ENCODE measurements at regions not wholly inside any gene's neighbourhood (a gene's known extent, or its start where the extent isn't known, plus 50 kb on each side); places are given as distances from the start of the nearest gene placed in this dataset.
"Not testable (repeated sequence)": the region's sequence is repeated elsewhere in the genome, so short reads cannot be mapped to it uniquely, and the experiment has no call there.

GRCh38 chr7:4319280-4319679 lies 362.8 kb upstream of the FOXK1 start:
- WGBS = 90% methylated on average over 11 of the region's 11 CpGs
- Histone ChIP-seq H3K4me3 (ENCODE audit: low read length) (no peak overlapping the region), H3K9me3 (ENCODE audit: insufficient read depth, low read depth, low read length) (peaks cover 10% of the 10 kb centered on the region; the same call in 1 of the 2 replicates), H3K27me3 (ENCODE audit: insufficient read depth, low read length) (no peaks in the 10 kb centered on the region), H3K4me1 (ENCODE audit: insufficient read depth, low read length) (no peaks in the 10 kb centered on the region), H3K27ac (ENCODE audit: low read depth, low read length) (no peak overlapping the region), H3K36me3 (ENCODE audit: insufficient read depth, low read length) (no peaks in the 10 kb centered on the region), H3K9ac (ENCODE audit: low read depth, low read length) (no peak overlapping the region)

GRCh38 chr7:4325732-4326131 lies 356.4 kb upstream of the FOXK1 start:
- WGBS = 89% methylated on average over 7 of the region's 8 CpGs
- no peaks in the 10 kb centered on the region for H3K36me3 ChIP-seq (ENCODE audit: insufficient read depth, low read length)
- no peaks in the 10 kb centered on the region for H3K27me3 ChIP-seq (ENCODE audit: insufficient read depth, low read length)
- H3K4me1 ChIP-seq (ENCODE audit: insufficient read depth, low read length) = no peaks in the 10 kb centered on the region
- H3K9me3 ChIP-seq (ENCODE audit: insufficient read depth, low read depth, low read length) = peaks cover 36% of the 10 kb centered on the region
- H3K27ac ChIP-seq (ENCODE audit: low read depth, low read length) = no peak overlapping the region
- H3K4me3 ChIP-seq (ENCODE audit: low read length) = no peak overlapping the region
- H3K9ac ChIP-seq (ENCODE audit: low read depth, low read length) = no peak overlapping the region

DNA sequence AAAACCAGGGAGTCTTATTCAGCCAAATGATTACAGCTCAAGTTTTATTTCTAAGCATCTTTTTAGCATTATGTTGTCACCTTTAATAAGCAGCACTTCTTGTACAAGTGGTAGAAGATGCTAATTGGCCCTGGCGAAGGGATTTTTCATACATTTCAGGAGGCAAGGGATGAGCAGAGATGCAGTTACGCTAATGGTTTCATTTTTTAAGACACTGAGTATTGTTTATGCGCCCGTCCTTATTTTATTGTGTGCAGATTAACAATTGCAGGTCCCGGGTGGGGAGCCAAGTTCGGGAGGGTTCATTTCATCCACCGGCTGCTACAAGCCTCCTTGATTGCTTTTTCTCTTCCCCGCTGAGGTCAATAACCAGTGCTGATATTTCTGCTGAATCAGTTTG lies 350.4 kb upstream of the FOXK1 start:
- no peaks in the 10 kb centered on the region for H3K27me3 ChIP-seq (ENCODE audit: insufficient read depth, low read length)
- H3K9ac ChIP-seq (ENCODE audit: low read depth, low read length) = no peak overlapping the region
- no peak overlapping the region for H3K4me3 ChIP-seq (ENCODE audit: low read length)
- no peaks in the 10 kb centered on the region for H3K4me1 ChIP-seq (ENCODE audit: insufficient read depth, low read length)
- no peak overlapping the region for H3K27ac ChIP-seq (ENCODE audit: low read depth, low read length)
- H3K9me3 ChIP-seq (ENCODE audit: insufficient read depth, low read depth, low read length) = peaks cover 28% of the 10 kb centered on the region
- 94% methylated on average over 8 of the region's 8 CpGs for WGBS
- no peaks in the 10 kb centered on the region for H3K36me3 ChIP-seq (ENCODE audit: insufficient read depth, low read length)

DNA sequence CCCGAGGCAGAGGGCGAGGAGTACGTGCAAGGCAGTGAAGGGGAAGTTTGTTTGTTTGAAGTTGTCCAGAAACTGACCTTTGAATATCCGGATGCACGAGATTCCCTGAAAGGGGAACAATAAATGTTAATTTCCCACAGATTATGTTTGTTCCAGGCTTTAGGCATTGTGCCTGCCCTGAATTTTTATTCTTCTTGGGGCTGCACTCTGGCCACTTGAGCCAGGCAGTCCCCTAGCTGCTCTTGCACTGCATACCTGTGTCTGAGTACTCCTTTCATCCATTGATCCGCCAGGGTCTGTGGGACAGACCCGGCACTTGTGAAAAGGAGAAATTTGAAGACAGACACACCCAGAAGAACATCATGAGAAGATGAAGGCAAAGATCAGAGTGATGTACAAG lies 343.5 kb upstream of the FOXK1 start:
- Histone ChIP-seq H3K9me3 (ENCODE audit: insufficient read depth, low read depth, low read length) (peaks cover 62% of the 10 kb centered on the region), H3K36me3 (ENCODE audit: insufficient read depth, low read length) (no peaks in the 10 kb centered on the region), H3K4me1 (ENCODE audit: insufficient read depth, low read length) (no peaks in the 10 kb centered on the region), H3K27ac (ENCODE audit: low read depth, low read length) (no peak overlapping the region), H3K9ac (ENCODE audit: low read depth, low read length) (no peak overlapping the region), H3K4me3 (ENCODE audit: low read length) (no peak overlapping the region), H3K27me3 (ENCODE audit: insufficient read depth, low read length) (no peaks in the 10 kb centered on the region)
- WGBS = 83% methylated on average over 7 of the region's 7 CpGs

- no peaks in the 10 kb centered on the region for H3K36me3 ChIP-seq (ENCODE audit: insufficient read depth, low read length)
- H3K4me1 ChIP-seq (ENCODE audit: insufficient read depth, low read length) = no peaks in the 10 kb centered on the region
- H3K27me3 ChIP-seq (ENCODE audit: insufficient read depth, low read length) = no peaks in the 10 kb centered on the region
- 85% methylated on average over 24 of the region's 24 CpGs for WGBS
- no peak overlapping the region for H3K27ac ChIP-seq (ENCODE audit: low read depth, low read length)
- H3K4me3 ChIP-seq (ENCODE audit: low read length) = no peak overlapping the region
- H3K9me3 ChIP-seq (ENCODE audit: insufficient read depth, low read depth, low read length) = peaks cover 73% of the 10 kb centered on the region
- no peak overlapping the region for H3K9ac ChIP-seq (ENCODE audit: low read depth, low read length)
Measured at GRCh38 chr7:4343272-4344247, 338.5 kb upstream of the FOXK1 start.

DNA sequence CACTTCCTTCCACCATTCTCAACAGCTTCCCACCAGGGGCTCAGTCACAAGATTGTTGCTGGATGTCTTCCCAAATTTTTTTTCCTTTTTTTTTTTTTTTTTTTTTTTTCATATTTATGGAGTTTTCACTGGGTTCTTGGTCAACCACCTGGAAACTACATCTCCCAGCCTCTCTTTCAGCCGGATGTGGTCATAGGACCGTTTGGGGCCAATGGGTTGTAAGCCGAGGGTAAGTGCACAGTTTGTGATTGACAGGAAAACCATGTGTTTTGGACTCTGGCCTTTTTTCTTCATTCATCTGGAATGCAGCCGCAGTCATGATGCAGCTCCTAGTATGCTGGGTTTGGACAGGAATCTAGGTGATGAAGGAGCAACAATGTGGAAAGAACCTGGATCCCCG lies 337.1 kb upstream of the FOXK1 start:
- H3K9ac ChIP-seq (ENCODE audit: low read depth, low read length) = no peak overlapping the region
- no peaks in the 10 kb centered on the region for H3K36me3 ChIP-seq (ENCODE audit: insufficient read depth, low read length)
- H3K9me3 ChIP-seq (ENCODE audit: insufficient read depth, low read depth, low read length) = peaks cover 68% of the 10 kb centered on the region
- H3K27ac ChIP-seq (ENCODE audit: low read depth, low read length) = no peak overlapping the region
- no peaks in the 10 kb centered on the region for H3K27me3 ChIP-seq (ENCODE audit: insufficient read depth, low read length)
- no peaks in the 10 kb centered on the region for H3K4me1 ChIP-seq (ENCODE audit: insufficient read depth, low read length)
- WGBS = 95% methylated on average over 5 of the region's 5 CpGs
- H3K4me3 ChIP-seq (ENCODE audit: low read length) = no peak overlapping the region

GRCh38 chr7:4352069-4352468 lies 330.0 kb upstream of the FOXK1 start:
- Histone ChIP-seq H3K27ac (ENCODE audit: low read depth, low read length) (no peak overlapping the region), H3K4me1 (ENCODE audit: insufficient read depth, low read length) (no peaks in the 10 kb centered on the region), H3K4me3 (ENCODE audit: low read length) (no peak overlapping the region), H3K9ac (ENCODE audit: low read depth, low read length) (no peak overlapping the region), H3K9me3 (ENCODE audit: insufficient read depth, low read depth, low read length) (peaks cover 71% of the 10 kb centered on the region), H3K27me3 (ENCODE audit: insufficient read depth, low read length) (no peaks in the 10 kb centered on the region), H3K36me3 (ENCODE audit: insufficient read depth, low read length) (no peaks in the 10 kb centered on the region)
- 89% methylated on average over 1 of the region's 1 CpG for WGBS

DNA sequence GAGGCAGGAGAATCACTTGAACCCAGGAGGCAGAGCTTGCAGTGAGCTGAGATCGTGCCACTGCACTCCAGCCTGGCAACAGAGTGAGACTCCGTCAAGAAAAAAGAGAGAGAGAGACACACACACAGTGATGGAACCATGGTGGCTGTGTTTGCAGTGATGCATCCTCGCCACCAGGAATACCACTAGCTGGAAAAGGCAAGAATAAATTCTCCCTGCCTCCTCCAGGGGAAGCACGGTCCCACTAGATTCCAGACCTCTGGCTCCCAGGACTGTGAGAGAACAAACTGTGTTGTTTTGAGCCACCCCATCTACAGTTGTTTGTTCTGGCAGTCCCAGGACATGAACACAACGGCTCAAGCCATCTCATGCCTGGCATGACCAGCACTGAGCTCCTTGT lies 320.3 kb upstream of the FOXK1 start:
- Histone ChIP-seq H3K36me3 (ENCODE audit: insufficient read depth, low read length) (no peaks in the 10 kb centered on the region), H3K27me3 (ENCODE audit: insufficient read depth, low read length) (no peaks in the 10 kb centered on the region), H3K9ac (ENCODE audit: low read depth, low read length) (no peak overlapping the region), H3K9me3 (ENCODE audit: insufficient read depth, low read depth, low read length) (peaks cover 58% of the 10 kb centered on the region), H3K4me3 (ENCODE audit: low read length) (no peak overlapping the region), H3K27ac (ENCODE audit: low read depth, low read length) (no peak overlapping the region), H3K4me1 (ENCODE audit: insufficient read depth, low read length) (no peaks in the 10 kb centered on the region)
- 69% methylated on average over 5 of the region's 5 CpGs for WGBS

DNA sequence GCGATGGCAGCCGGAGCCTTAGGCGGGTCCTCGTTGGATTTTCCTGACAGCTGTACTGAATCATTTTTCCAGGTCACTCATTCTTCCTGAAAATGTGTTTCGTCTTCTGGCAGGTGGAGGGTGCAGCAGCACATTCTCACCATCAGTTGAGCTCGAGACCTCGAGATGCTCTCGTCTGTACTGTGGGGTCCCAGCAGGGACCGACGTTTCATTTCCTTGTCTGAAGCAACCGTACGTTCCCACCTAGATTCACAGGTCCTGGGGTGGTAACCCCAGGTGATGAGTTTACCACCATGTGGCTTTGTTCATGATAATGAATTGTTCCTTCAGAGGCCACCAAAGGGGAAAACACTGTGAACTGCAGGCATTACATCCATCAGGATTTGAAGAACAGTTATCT lies 298.5 kb upstream of the FOXK1 start:
- 90% methylated on average over 12 of the region's 12 CpGs for WGBS
- Histone ChIP-seq H3K27me3 (ENCODE audit: insufficient read depth, low read length) (no peaks in the 10 kb centered on the region), H3K9me3 (ENCODE audit: insufficient read depth, low read depth, low read length) (peaks cover 61% of the 10 kb centered on the region), H3K27ac (ENCODE audit: low read depth, low read length) (no peak overlapping the region), H3K36me3 (ENCODE audit: insufficient read depth, low read length) (no peaks in the 10 kb centered on the region), H3K4me3 (ENCODE audit: low read length) (no peak overlapping the region), H3K4me1 (ENCODE audit: insufficient read depth, low read length) (no peaks in the 10 kb centered on the region), H3K9ac (ENCODE audit: low read depth, low read length) (no peak overlapping the region)

DNA sequence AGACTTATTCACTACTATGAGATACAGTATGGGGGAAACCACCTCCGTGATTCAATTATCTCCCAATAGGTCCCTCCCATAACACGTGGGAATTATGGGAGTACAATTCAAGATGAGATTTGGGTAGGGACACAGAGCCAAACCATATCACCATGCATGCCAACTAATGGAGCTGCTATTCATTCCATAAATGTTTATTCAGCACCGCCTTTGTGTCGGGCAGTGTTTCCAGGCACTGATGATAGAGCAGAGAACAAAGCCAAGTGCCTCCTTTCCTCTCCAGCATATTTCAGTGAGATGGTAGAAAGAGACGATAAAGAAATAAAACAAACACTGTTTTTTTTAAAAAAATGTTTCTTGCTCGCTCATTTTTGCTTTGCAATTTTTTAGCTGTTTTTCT lies 295.9 kb upstream of the FOXK1 start:
- Histone ChIP-seq H3K9ac (ENCODE audit: low read depth, low read length) (no peak overlapping the region), H3K4me3 (ENCODE audit: low read length) (no peak overlapping the region), H3K9me3 (ENCODE audit: insufficient read depth, low read depth, low read length) (peaks cover 43% of the 10 kb centered on the region), H3K36me3 (ENCODE audit: insufficient read depth, low read length) (no peaks in the 10 kb centered on the region), H3K4me1 (ENCODE audit: insufficient read depth, low read length) (no peaks in the 10 kb centered on the region), H3K27me3 (ENCODE audit: insufficient read depth, low read length) (no peaks in the 10 kb centered on the region), H3K27ac (ENCODE audit: low read depth, low read length) (no peak overlapping the region)
- WGBS = 76% methylated on average over 5 of the region's 6 CpGs

DNA sequence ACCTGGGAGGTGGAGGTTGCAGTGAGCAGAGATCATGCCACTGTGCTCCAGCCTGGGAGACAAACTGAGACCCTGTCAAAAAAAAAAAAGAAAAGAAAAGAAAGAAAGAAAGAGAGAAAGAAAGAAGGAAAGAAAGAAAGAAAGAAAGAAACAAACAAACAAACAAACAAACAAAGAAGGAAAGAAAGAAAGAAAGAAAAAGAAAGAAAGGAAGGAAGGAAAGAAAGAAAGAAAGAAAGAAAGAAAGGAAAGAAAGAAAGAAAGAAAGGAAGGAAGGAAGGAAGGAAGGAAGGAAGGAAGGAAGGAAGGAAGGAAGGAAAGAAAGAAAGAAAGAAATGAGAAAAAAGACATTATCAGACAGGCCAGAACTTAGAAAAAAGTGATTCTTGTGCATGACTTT lies 291.0 kb upstream of the FOXK1 start:
- H3K9me3 ChIP-seq (ENCODE audit: insufficient read depth, low read depth, low read length) = peaks cover 52% of the 10 kb centered on the region
- H3K4me3 ChIP-seq (ENCODE audit: low read length); H3K27ac ChIP-seq (ENCODE audit: low read depth, low read length); H3K27me3 ChIP-seq (ENCODE audit: insufficient read depth, low read length); H3K4me1 ChIP-seq (ENCODE audit: insufficient read depth, low read length); H3K36me3 ChIP-seq (ENCODE audit: insufficient read depth, low read length); H3K9ac ChIP-seq (ENCODE audit: low read depth, low read length): not testable (repeated sequence)
